Neural cell (in vitro differentiated cells): ENCODE measurements at regions not wholly inside any gene's neighbourhood (a gene's known extent, or its start where the extent isn't known, plus 50 kb on each side); places are given as distances from the start of the nearest gene placed in this dataset.

Experiments used
- H2AFZ ChIP-seq: fragments of 200-600, 300-800 bp; sonication (generic), shearing (Covaris generic); 2 replicates; pipeline ENCODE4 v1.6.0; 2014; ENCODE audit warnings: low read depth, mild to moderate bottlenecking, antibody characterized with exemption, low read length, moderate library complexity
- H3F3A ChIP-seq: fragments of 200-600 bp; shearing (Covaris generic); 2 replicates; pipeline ENCODE4 v1.6.1; 2016; ENCODE audit warnings: mild to moderate bottlenecking, moderate library complexity, mixed read lengths, antibody characterized with exemption, low read length; ENCODE audit not compliant: insufficient read depth, poor library complexity, severe bottlenecking
- H3K27ac ChIP-seq: fragments of 200-600, 300-800 bp; sonication (generic), shearing (Covaris generic); 2 replicates; pipeline ENCODE4 v1.5.1; 2014; ENCODE audit warnings: mild to moderate bottlenecking, low read length, moderate library complexity
- H3K27me3 ChIP-seq: fragments of 300-800, 200-600 bp; sonication (generic), shearing (Covaris generic); 2 replicates; pipeline ENCODE4 v1.6.0; 2014; ENCODE audit warnings: mild to moderate bottlenecking, low read depth, low read length, moderate library complexity; ENCODE audit not compliant: insufficient read depth
- H3K36me3 ChIP-seq: fragments of 300-800, 200-600 bp; sonication (generic), shearing (Covaris generic); 2 replicates; pipeline ENCODE4 v1.5.1; 2014; ENCODE audit warnings: mild to moderate bottlenecking, antibody characterized with exemption, low read length, moderate library complexity; ENCODE audit not compliant: insufficient read depth
- H3K4me2 ChIP-seq: fragments of 300-800, 200-600 bp; sonication (generic), shearing (Covaris generic); 2 replicates; pipeline ENCODE4 v1.6.0; 2014; ENCODE audit warnings: mild to moderate bottlenecking, low read length
- H3K4me3 ChIP-seq: fragments of 300-800, 200-600 bp; sonication (generic), shearing (Covaris generic); 2 replicates; pipeline ENCODE4 v1.5.1; 2014; ENCODE audit warnings: mild to moderate bottlenecking, low read length, moderate library complexity
- H3K79me2 ChIP-seq: fragments of 200-600 bp; shearing (Covaris generic); replicated peaks from 2 replicates; pipeline ENCODE4 v1.6.0; 2014; ENCODE audit warnings: mild to moderate bottlenecking, low read length, moderate library complexity; ENCODE audit not compliant: insufficient read depth
- H3K9ac ChIP-seq: fragments of 300-800, 200-600 bp; sonication (generic), shearing (Covaris generic); 2 replicates; pipeline ENCODE4 v1.6.1; 2016; ENCODE audit warnings: mild to moderate bottlenecking, low read length, mixed read lengths
- H3K9me2 ChIP-seq: fragments of 200-600 bp; shearing (Covaris generic); 2 replicates; pipeline ENCODE4 v1.6.1; 2016; ENCODE audit warnings: mild to moderate bottlenecking, low read length, mixed read lengths; ENCODE audit not compliant: insufficient read depth
- H3K9me3 ChIP-seq: fragments of 200-600, 300-800 bp; sonication (generic), shearing (Covaris generic); 2 replicates; pipeline ENCODE4 v1.6.1; 2016; ENCODE audit warnings: mild to moderate bottlenecking, mixed run types, low read length, moderate library complexity, mixed read lengths
- H4K20me1 ChIP-seq: fragments of 200-600 bp; shearing (Covaris generic); 2 replicates; pipeline ENCODE4 v1.6.1; 2016; ENCODE audit warnings: mild to moderate bottlenecking, mixed run types; ENCODE audit not compliant: insufficient read depth
- CTCF ChIP-seq: fragments of 450-650 bp; IDR thresholded peaks from 2 replicates; pipeline ENCODE4 v1.5.1; 2014; ENCODE audit warnings: antibody characterized with exemption, mild to moderate bottlenecking, moderate library complexity; ENCODE audit not compliant: poor library complexity, severe bottlenecking
- EP300 ChIP-seq: fragments of 450-650 bp; conservative IDR thresholded peaks from 2 replicates; pipeline ENCODE4 v1.6.1; 2014; ENCODE audit warnings: antibody characterized with exemption, mild to moderate bottlenecking, moderate library complexity; ENCODE audit not compliant: poor library complexity, severe bottlenecking
- EZH2 ChIP-seq: fragments of 200-600, 300-800 bp; shearing (Covaris generic), sonication (generic); IDR thresholded peaks from 2 replicates; pipeline ENCODE4 v1.6.1; 2014; ENCODE audit warnings: antibody characterized with exemption, low read length, borderline replicate concordance, mild to moderate bottlenecking; ENCODE audit not compliant: insufficient read depth, poor library complexity, severe bottlenecking
- MXI1 ChIP-seq: fragments of 450-650 bp; conservative IDR thresholded peaks from 2 replicates; pipeline ENCODE4 v1.6.1; 2014; ENCODE audit warnings: antibody characterized with exemption, mild to moderate bottlenecking; ENCODE audit not compliant: poor library complexity, severe bottlenecking
- POLR2AphosphoS5 ChIP-seq: IDR thresholded peaks from 2 replicates; pipeline ENCODE4 v1.6.1; 2012
- RAD21 ChIP-seq: fragments of 450-650 bp; conservative IDR thresholded peaks from 2 replicates; pipeline ENCODE4 v1.6.1; 2014; ENCODE audit warnings: antibody characterized with exemption, mild to moderate bottlenecking, moderate library complexity
- REST ChIP-seq: IDR thresholded peaks from 2 replicates; pipeline ENCODE4 v1.6.1; 2012; ENCODE audit warnings: borderline replicate concordance
- SMC3 ChIP-seq: fragments of 450-650 bp; conservative IDR thresholded peaks from 2 replicates; pipeline ENCODE4 v1.6.1; 2014; ENCODE audit warnings: antibody characterized with exemption, mild to moderate bottlenecking, moderate library complexity; ENCODE audit not compliant: poor library complexity
- TAF1 ChIP-seq: IDR thresholded peaks from 2 replicates; pipeline ENCODE4 v1.6.1; 2012; ENCODE audit warnings: low read depth

- TF ChIP-seq REST (no peak), POLR2AphosphoS5 (no peak), TAF1 (no peak), EZH2 (no peak)
Observed at GRCh38 chr5:96112703-96113102, 151.1 kb upstream of the ELL2 start (continued).

GRCh38 chr5:96112123-96112670, 150.5 kb upstream of the ELL2 start:
- Histone ChIP-seq H3K36me3 (no peaks in the 10 kb centered on the region), H4K20me1 (no peaks in the 10 kb centered on the region), H3K4me3 (no peak overlapping the region), H3K4me2 (no peak overlapping the region), H3K9me2 (no peaks in the 10 kb centered on the region), H3K79me2 (no peaks in the 10 kb centered on the region), H3K27ac (no peak overlapping the region), H3K9ac (no peak overlapping the region), H3K9me3 (no peaks in the 10 kb centered on the region), H3F3A (no peaks in the 10 kb centered on the region), H2AFZ (no peak overlapping the region), H3K27me3 (no peaks in the 10 kb centered on the region)
- TF ChIP-seq CTCF, result no peak

DNA sequence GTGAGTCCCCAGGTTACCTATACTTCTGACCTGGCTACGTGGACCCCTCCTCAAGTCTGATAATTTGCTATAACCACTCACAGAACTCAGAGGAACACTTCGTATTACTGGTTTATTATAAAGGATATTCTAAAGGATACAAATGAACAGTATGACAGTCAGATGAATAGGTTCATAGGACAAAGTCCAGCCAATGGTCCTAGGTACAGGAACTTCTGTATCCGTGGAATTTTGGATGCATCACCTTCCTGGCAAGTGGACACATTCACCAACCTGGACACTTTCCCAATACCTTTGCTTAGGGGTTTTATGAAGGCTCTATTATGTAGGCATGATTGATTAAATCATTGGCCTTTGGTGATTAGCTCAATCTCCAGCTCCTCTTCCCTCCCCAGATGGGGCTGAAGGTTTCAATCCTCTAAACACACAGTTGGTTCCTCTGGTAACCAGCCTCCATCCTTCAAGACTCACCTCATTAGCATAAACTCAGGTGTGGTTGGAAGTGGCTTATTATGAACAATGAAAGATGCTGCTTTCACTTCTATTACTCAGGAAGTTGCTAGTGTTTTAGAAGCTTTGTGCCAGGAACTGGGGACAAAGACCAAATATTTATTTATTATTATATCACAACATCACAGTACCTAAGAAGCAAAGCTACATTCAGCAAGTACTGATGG, 149.6 kb upstream of the ELL2 start:
- TF ChIP-seq POLR2AphosphoS5 (no peak), REST (no peak), RAD21 (no peak), MXI1 (no peak), SMC3 (no peak), EZH2 (no peak), CTCF (no peak), TAF1 (no peak), EP300 (no peak)
- no peaks in the 10 kb centered on the region for H4K20me1 ChIP-seq

More for the DNA sequence above, 149.6 kb upstream of the ELL2 start:
- no peaks in the 10 kb centered on the region for H3K9me3 ChIP-seq
- no peaks in the 10 kb centered on the region for H3K36me3 ChIP-seq
- no peak overlapping the region for H2AFZ ChIP-seq
- H3K27me3 ChIP-seq, result no peaks in the 10 kb centered on the region
- no peak overlapping the region for H3K9ac ChIP-seq
- H3K27ac ChIP-seq, result no peak overlapping the region
- no peak overlapping the region for H3K4me2 ChIP-seq
- no peaks in the 10 kb centered on the region for H3F3A ChIP-seq
- H3K79me2 ChIP-seq, result no peaks in the 10 kb centered on the region
- H3K9me2 ChIP-seq, result no peaks in the 10 kb centered on the region
- H3K4me3 ChIP-seq, result no peak overlapping the region
